ENCODE measurements at regions not wholly inside any gene's neighbourhood (a gene's known extent, or its start where the extent isn't known, plus 50 kb on each side); places are given as distances from the start of the nearest gene placed in this dataset.

DNA sequence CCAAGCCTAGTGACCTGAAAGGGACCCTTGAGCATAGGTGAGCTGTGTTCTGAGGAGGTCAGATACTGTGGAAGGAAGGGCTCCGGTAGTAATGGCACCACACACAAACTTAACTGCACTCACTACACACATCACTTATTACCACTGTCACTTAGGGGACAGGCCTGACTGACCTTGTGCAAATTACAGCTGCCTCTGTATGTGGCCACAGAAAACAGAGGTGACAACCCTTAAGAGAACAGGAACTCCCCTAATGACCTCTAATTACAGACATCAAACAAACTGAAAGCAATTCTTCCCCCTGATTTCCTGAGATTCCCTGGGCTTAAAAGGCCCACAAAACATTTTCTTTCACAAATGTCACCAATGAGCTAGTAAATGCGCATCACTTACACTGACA, 360.6 kb downstream of the RND3 start:
- Histone ChIP-seq H3K9me3 (replicated peaks; ENCODE audit: control insufficient read depth, insufficient read depth, low read length) (no peaks in the 10 kb centered on the region), H3K27ac (ENCODE audit: insufficient read depth, low read depth, low read length) (peak overlapping the region; percentile 65), H3K4me3 (replicated peaks in 1 of 3; ENCODE audit: insufficient read depth in 1 of 3, low read depth in 1 of 3, low read length in 3 of 3) (no peak overlapping the region), H3K4me1 (ENCODE audit: control insufficient read depth, extremely low read depth, insufficient read depth, low read length) (peaks cover 25% of the 10 kb centered on the region), H3K9ac (replicated peaks; ENCODE audit: extremely low read depth, insufficient read depth, low read length) (peak overlapping the region; percentile 24), H2AFZ (ENCODE audit: low read depth, low read length) (peak overlapping the region; percentile 48), H3K79me2 (ENCODE audit: control insufficient read depth, insufficient read depth, low read length) (no peaks in the 10 kb centered on the region), H3K9me1 (replicated peaks; ENCODE audit: control insufficient read depth, extremely low read depth, insufficient read depth, low read length) (no peaks in the 10 kb centered on the region), H4K20me1 (replicated peaks; ENCODE audit: control insufficient read depth, extremely low read depth, insufficient read depth, low read length) (no peaks in the 10 kb centered on the region), H3K27me3 (ENCODE audit: control insufficient read depth in 2 of 2, insufficient read depth in 2 of 2, low read length in 2 of 2) (no peaks in the 10 kb centered on the region), H3K4me2 (ENCODE audit: insufficient read depth, low read length) (peak overlapping the region; percentile 5), H3K36me3 (ENCODE audit: control insufficient read depth in 2 of 2, extremely low read depth in 1 of 2, insufficient read depth in 2 of 2, low read length in 2 of 2) (no peaks in the 10 kb centered on the region)
- ChIA-PET POLR2A (no interaction called here), CTCF (interaction anchor here (1.3 to 3.1 kb wide), 6 partner anchors 8 to 1112 kb away, joined by 3 to 14 read pairs (median 5); no protein-coding TSS in a partner anchor)
- intact Hi-C loops (cut with micrococcal nuclease) = no loop called here
- dilution Hi-C loops (cut with MboI; ENCODE audit: extremely low pct_ligation_motif_present, low sequenced_read_pairs) = loop anchor here (25.0 kb wide), 1 partner anchor 360 kb away; the partner anchor contains the start of gene RND3
- DNase-seq (ENCODE audit: low read depth, low spot score) (no peak), FAIRE-seq (no peak)
- BruUV-seq (replicated peaks) = TSS peak; percentile 53
- TF ChIP-seq, protein P1, sequence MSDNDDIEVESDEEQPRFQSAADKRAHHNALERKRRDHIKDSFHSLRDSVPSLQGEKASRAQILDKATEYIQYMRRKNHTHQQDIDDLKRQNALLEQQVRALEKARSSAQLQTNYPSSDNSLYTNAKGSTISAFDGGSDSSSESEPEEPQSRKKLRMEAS (IDR thresholded peaks at IDR 0.05; ENCODE audit: insufficient read depth, insufficient read length) = no peak
- no peak for TF ChIP-seq POLR2A (IDR thresholded peaks at IDR 0.05; ENCODE audit: low read depth, low read length)

DNA sequence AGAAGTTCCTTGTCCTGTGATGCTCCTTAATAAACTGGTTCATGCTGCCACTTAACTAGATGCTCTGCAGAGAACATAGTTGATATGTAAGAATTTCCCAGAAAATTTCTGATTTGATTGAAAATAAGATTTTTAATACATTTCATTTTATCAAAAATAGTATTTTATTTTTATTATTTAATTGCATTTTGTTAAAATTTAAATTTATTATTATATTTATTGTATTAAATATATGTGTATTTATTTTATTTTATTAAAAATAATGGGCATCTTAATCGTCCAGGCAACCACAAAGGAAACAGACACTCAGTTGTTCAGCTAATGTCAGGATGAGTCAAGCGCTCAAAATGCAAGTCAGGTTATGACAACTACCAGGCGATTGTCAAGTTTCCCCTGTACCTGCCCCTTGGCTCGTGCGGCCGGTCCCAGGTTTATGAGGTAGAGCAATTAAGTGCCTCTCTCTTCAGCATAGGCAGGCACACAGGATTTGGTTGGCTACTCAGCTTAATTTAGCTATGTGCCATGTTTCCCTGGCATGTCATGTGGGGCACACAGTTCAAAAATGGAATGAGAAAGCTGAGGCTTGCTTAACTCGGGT, 361.2 kb downstream of the RND3 start:
- ChIA-PET POLR2A (no interaction called here), CTCF (interaction anchor here (0.7 to 3.1 kb wide), 6 partner anchors 8 to 1113 kb away, joined by 3 to 14 read pairs (median 4); no protein-coding TSS in a partner anchor)
- Histone ChIP-seq H3K27me3 (ENCODE audit: control insufficient read depth in 2 of 2, insufficient read depth in 2 of 2, low read length in 2 of 2) (no peaks in the 10 kb centered on the region), H3K27ac (ENCODE audit: insufficient read depth, low read depth, low read length) (peak overlapping the region; percentile 65), H3K9ac (replicated peaks; ENCODE audit: extremely low read depth, insufficient read depth, low read length) (peak overlapping the region; percentile 24), H2AFZ (ENCODE audit: low read depth, low read length) (peak overlapping the region; percentile 48), H3K9me3 (replicated peaks; ENCODE audit: control insufficient read depth, insufficient read depth, low read length) (no peaks in the 10 kb centered on the region), H3K4me3 (replicated peaks in 1 of 3; ENCODE audit: insufficient read depth in 1 of 3, low read depth in 1 of 3, low read length in 3 of 3) (no peak overlapping the region), H4K20me1 (replicated peaks; ENCODE audit: control insufficient read depth, extremely low read depth, insufficient read depth, low read length) (no peaks in the 10 kb centered on the region), H3K36me3 (ENCODE audit: control insufficient read depth in 2 of 2, extremely low read depth in 1 of 2, insufficient read depth in 2 of 2, low read length in 2 of 2) (no peaks in the 10 kb centered on the region), H3K4me1 (ENCODE audit: control insufficient read depth, extremely low read depth, insufficient read depth, low read length) (peaks cover 25% of the 10 kb centered on the region), H3K79me2 (ENCODE audit: control insufficient read depth, insufficient read depth, low read length) (no peaks in the 10 kb centered on the region), H3K4me2 (ENCODE audit: insufficient read depth, low read length) (no peak overlapping the region), H3K9me1 (replicated peaks; ENCODE audit: control insufficient read depth, extremely low read depth, insufficient read depth, low read length) (no peaks in the 10 kb centered on the region)
- intact Hi-C loops (cut with micrococcal nuclease) = no loop called here
- TF ChIP-seq FOS (IDR thresholded peaks at IDR 0.05; ENCODE audit: borderline replicate concordance, insufficient read depth, low read length) (no peak), GATA2 (IDR thresholded peaks at IDR 0.05; ENCODE audit: insufficient read depth, insufficient read length, low read depth, low read length) (no peak), POLR2A (IDR thresholded peaks at IDR 0.05; ENCODE audit: low read depth, low read length) (no peak), POLR2AphosphoS5 (IDR thresholded peaks at IDR 0.05; ENCODE audit: insufficient read depth, low read depth, low read length) (no peak), JUN (IDR thresholded peaks at IDR 0.05; ENCODE audit: borderline replicate concordance, insufficient read depth, insufficient read length, low read depth) (no peak), EZH2 (IDR thresholded peaks at IDR 0.05; ENCODE audit: borderline replicate concordance, low read depth, low read length, severe bottlenecking) (no peak), MYC (IDR thresholded peaks at IDR 0.05; ENCODE audit: low read depth, low read length) (no peak)
- TF ChIP-seq, protein P1 (IDR thresholded peaks at IDR 0.05; ENCODE audit: insufficient read depth, insufficient read length) = no peak
- TF ChIP-seq, protein P2, sequence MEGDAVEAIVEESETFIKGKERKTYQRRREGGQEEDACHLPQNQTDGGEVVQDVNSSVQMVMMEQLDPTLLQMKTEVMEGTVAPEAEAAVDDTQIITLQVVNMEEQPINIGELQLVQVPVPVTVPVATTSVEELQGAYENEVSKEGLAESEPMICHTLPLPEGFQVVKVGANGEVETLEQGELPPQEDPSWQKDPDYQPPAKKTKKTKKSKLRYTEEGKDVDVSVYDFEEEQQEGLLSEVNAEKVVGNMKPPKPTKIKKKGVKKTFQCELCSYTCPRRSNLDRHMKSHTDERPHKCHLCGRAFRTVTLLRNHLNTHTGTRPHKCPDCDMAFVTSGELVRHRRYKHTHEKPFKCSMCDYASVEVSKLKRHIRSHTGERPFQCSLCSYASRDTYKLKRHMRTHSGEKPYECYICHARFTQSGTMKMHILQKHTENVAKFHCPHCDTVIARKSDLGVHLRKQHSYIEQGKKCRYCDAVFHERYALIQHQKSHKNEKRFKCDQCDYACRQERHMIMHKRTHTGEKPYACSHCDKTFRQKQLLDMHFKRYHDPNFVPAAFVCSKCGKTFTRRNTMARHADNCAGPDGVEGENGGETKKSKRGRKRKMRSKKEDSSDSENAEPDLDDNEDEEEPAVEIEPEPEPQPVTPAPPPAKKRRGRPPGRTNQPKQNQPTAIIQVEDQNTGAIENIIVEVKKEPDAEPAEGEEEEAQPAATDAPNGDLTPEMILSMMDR (IDR thresholded peaks at IDR 0.05; ENCODE audit: extremely low read depth in 1 of 2, insufficient read depth in 1 of 2, low read depth in 1 of 2, low read length in 2 of 2) = no peak
- no TSS peak for BruUV-seq (replicated peaks)
- dilution Hi-C loops (cut with MboI; ENCODE audit: extremely low pct_ligation_motif_present, low sequenced_read_pairs) = loop anchor here (25.0 kb wide), 1 partner anchor 361 kb away; the partner anchor contains the start of gene RND3
- FAIRE-seq (peak; percentile 59), DNase-seq (ENCODE audit: low read depth, low spot score) (no peak)
